ENCODE measurements at regions not wholly inside any gene's neighbourhood (a gene's known extent, or its start where the extent isn't known, plus 50 kb on each side); places are given as distances from the start of the nearest gene placed in this dataset.

- Histone ChIP-seq H4K20me1 (ENCODE audit: insufficient read depth, low read length, poor library complexity, severe bottlenecking) (no peaks in the 10 kb centered on the region), H3K9me3 (ENCODE audit: insufficient read depth, low read depth, low read length) (no peaks in the 10 kb centered on the region), H3K9ac (ENCODE audit: low read depth, low read length, poor library complexity, severe bottlenecking) (no peak overlapping the region), H3F3A (ENCODE audit: low read depth) (no peaks in the 10 kb centered on the region), H3K9me2 (replicated peaks; ENCODE audit: low read depth, low read length) (no peaks in the 10 kb centered on the region), H3K79me2 (ENCODE audit: insufficient read depth, low read length) (no peaks in the 10 kb centered on the region), H3K36me3 (ENCODE audit: insufficient read depth, low read length) (no peaks in the 10 kb centered on the region), H3K27me3 (ENCODE audit: insufficient read depth, low read length, poor library complexity, severe bottlenecking) (no peaks in the 10 kb centered on the region), H3K4me2 (ENCODE audit: low read depth, low read length, poor library complexity, severe bottlenecking) (no peak overlapping the region), H3K4me3 (ENCODE audit: low read length, poor library complexity, severe bottlenecking) (no peak overlapping the region), H2AFZ (ENCODE audit: low read length) (no peak overlapping the region), H3K4me1 (ENCODE audit: insufficient read depth, low read length, poor library complexity, severe bottlenecking) (no peaks in the 10 kb centered on the region)
- no peak for TF ChIP-seq CTCF (conservative IDR thresholded peaks at IDR 0.05; ENCODE audit: low read length)
- no peak for TF ChIP-seq EZH2phosphoT487 (IDR thresholded peaks at IDR 0.05; ENCODE audit: borderline replicate concordance)
Observed at GRCh38 chr9:115999498-115999897, 154.1 kb upstream of the PAPPA start.

GRCh38 chr9:116000748-116001329 lies 152.8 kb upstream of the PAPPA start:
- Histone ChIP-seq H3K4me3 (ENCODE audit: low read length, poor library complexity, severe bottlenecking) (no peak overlapping the region), H3K9me3 (ENCODE audit: insufficient read depth, low read depth, low read length) (no peaks in the 10 kb centered on the region), H4K20me1 (ENCODE audit: insufficient read depth, low read length, poor library complexity, severe bottlenecking) (no peaks in the 10 kb centered on the region), H3K4me1 (ENCODE audit: insufficient read depth, low read length, poor library complexity, severe bottlenecking) (no peaks in the 10 kb centered on the region), H3F3A (ENCODE audit: low read depth) (no peaks in the 10 kb centered on the region), H3K9ac (ENCODE audit: low read depth, low read length, poor library complexity, severe bottlenecking) (no peak overlapping the region), H3K27me3 (ENCODE audit: insufficient read depth, low read length, poor library complexity, severe bottlenecking) (no peaks in the 10 kb centered on the region), H3K9me2 (replicated peaks; ENCODE audit: low read depth, low read length) (no peaks in the 10 kb centered on the region), H3K79me2 (ENCODE audit: insufficient read depth, low read length) (no peaks in the 10 kb centered on the region), H2AFZ (ENCODE audit: low read length) (no peak overlapping the region), H3K36me3 (ENCODE audit: insufficient read depth, low read length) (no peaks in the 10 kb centered on the region), H3K4me2 (ENCODE audit: low read depth, low read length, poor library complexity, severe bottlenecking) (no peak overlapping the region)
- TF ChIP-seq EZH2phosphoT487 (IDR thresholded peaks at IDR 0.05; ENCODE audit: borderline replicate concordance) (no peak), CTCF (conservative IDR thresholded peaks at IDR 0.05; ENCODE audit: low read length) (peak; percentile 58)

- Histone ChIP-seq H3K9ac (ENCODE audit: low read depth, low read length, poor library complexity, severe bottlenecking) (no peak overlapping the region), H3K9me2 (replicated peaks; ENCODE audit: low read depth, low read length) (no peaks in the 10 kb centered on the region), H3K4me1 (ENCODE audit: insufficient read depth, low read length, poor library complexity, severe bottlenecking) (no peaks in the 10 kb centered on the region), H3F3A (ENCODE audit: low read depth) (no peaks in the 10 kb centered on the region), H2AFZ (ENCODE audit: low read length) (no peak overlapping the region), H3K79me2 (ENCODE audit: insufficient read depth, low read length) (no peaks in the 10 kb centered on the region), H3K36me3 (ENCODE audit: insufficient read depth, low read length) (no peaks in the 10 kb centered on the region), H3K27me3 (ENCODE audit: insufficient read depth, low read length, poor library complexity, severe bottlenecking) (no peaks in the 10 kb centered on the region), H3K4me2 (ENCODE audit: low read depth, low read length, poor library complexity, severe bottlenecking) (no peak overlapping the region), H3K4me3 (ENCODE audit: low read length, poor library complexity, severe bottlenecking) (no peak overlapping the region), H4K20me1 (ENCODE audit: insufficient read depth, low read length, poor library complexity, severe bottlenecking) (no peaks in the 10 kb centered on the region), H3K9me3 (ENCODE audit: insufficient read depth, low read depth, low read length) (no peaks in the 10 kb centered on the region)
- no peak for TF ChIP-seq CTCF (conservative IDR thresholded peaks at IDR 0.05; ENCODE audit: low read length)
- no peak for TF ChIP-seq EZH2phosphoT487 (IDR thresholded peaks at IDR 0.05; ENCODE audit: borderline replicate concordance)
Observed at GRCh38 chr9:116002181-116002580, 151.4 kb upstream of the PAPPA start.

All from Loucy (cell line).